NCI-H748 (cell line): ENCODE measurements at regions not wholly inside any gene's neighbourhood (a gene's known extent, or its start where the extent isn't known, plus 50 kb on each side); places are given as distances from the start of the nearest gene placed in this dataset.

ENCODE experiments used
- DNase-seq: peaks from one replicate; lab custom pipeline; 2025; ENCODE audit not compliant: unreplicated experiment; lab: John Stamatoyannopoulos, UW

GRCh38 chr4:144564358-144564757 is 81.6 kb upstream of the HHIP start:
- DNase-seq, result no peak

DNA sequence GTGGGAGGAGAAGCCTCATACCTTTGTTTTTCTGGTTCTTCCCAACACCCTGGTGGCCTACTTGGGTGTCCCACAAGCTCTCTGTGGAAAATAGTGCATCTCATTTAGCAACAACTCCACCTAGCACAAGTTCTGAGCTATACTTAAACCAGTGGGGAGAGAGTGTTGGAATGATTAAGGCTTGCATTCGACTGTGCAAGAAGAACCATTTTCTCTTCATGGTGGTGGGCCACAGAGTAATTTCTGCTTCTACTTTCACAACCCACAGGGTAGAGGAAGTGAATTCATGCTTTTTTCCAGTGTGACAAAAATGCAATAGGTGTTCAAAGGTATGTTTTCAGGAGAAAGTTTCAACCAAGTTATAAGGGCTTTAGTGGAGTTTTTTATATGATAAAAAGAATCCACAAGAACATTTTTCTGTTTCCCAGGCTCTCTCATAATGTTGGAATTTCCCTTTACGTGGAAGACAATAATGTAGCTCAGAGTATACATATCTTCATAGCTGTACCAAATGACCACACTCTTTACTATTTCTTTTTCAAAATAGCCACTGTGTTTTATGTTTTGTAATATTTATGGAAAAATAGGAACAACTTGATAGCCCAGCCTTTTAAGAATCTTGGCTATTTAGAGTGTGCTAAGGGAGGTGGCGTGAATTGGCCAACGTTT is 80.3 kb upstream of the HHIP start:
- DNase-seq, result no peak

DNA sequence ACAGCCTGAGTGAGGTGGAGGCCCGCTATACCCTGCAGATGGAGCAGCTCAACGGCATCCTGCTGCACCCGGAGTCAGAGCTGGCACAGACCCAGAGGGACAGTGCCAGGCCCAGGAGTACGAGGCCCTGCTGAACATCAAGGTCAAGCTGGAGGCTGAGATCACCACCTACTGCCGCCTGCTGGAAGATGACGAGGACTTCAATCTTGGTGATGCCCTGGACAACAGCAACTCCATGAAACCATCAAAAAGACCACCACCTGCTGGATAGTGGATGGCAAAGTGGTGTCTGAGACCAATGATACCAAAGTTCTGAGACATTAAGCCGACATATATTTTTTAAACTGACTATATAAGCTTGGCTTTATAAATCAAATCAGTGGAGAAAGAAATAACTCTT is 73.3 kb upstream of the HHIP start:
- DNase-seq, result no peak

DNA sequence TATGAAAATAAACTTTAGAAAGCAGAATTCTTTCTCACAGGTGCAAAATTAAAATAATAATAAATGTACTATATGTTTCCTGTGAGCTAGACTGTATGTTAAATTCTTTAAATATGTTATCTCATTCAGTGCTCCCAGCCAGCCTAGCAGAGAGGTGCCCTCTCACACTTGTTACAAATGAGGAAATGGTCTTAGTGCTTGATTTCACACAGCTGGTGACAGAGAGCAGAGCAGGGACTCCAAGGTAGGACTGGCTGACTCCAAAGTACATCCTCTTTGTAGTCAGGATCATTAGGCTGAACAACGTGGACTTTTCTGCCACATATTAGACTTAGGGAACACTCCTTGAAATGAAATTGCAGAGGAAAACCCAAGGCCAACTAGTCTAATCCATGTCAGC is 72.0 kb upstream of the HHIP start:
- no peak for DNase-seq

DNA sequence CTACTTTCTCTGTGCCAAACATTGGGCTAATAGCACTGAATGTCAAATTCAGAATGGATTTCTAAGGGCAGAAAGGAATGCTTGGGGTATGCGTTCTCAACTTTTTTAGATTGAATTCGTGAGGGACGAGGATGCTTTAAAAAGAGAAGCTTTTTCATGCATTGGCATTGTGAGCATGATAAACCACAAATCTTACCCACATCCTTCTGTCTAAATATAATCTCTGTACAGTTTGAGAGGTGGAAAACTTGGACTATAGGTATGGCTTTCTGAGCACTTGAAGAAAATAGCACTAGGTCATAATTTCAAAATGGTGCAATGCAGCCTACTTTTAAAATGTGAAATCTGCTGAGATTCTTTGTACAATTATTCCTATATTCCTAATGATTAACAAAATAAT is 71.4 kb upstream of the HHIP start:
- no peak for DNase-seq

DNA sequence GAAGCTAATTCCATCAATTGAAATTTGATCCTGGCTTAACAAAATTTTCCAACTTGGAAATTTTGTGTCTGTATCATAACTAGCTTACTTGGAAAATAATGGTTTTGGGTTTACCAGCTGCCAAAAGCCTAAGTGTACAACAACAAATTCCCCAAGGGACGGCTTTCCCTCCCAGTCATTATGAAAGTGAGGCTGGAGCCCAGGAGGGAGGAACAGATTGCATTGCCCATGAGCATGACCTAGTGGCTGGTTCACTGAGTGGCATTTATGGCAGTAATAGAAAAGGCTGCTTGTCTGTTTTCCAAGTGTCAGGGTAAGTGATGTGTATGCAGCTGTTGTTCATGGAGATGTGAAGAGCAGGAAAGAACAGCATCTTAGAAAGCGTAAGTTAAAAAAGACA is 70.8 kb upstream of the HHIP start:
- no peak for DNase-seq

DNA sequence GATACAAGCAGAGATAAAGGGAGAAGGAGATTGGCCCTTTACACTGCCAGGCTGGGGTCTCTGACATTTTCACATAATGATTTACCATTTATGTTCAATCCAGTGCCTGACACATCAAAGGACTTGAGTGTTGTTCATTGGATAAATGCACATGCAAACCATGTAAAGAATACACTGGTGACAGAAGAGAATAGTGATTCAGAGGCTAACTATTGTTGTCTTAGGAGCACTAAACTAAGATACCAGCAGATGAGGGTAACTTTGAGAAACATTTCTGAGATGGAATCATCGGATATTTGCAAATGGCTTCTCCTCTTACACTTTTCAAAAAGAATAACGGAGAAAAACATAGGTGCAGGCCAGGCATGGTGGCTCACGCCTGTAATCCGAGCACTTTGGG is 67.3 kb upstream of the HHIP start:
- DNase-seq, result no peak

DNA sequence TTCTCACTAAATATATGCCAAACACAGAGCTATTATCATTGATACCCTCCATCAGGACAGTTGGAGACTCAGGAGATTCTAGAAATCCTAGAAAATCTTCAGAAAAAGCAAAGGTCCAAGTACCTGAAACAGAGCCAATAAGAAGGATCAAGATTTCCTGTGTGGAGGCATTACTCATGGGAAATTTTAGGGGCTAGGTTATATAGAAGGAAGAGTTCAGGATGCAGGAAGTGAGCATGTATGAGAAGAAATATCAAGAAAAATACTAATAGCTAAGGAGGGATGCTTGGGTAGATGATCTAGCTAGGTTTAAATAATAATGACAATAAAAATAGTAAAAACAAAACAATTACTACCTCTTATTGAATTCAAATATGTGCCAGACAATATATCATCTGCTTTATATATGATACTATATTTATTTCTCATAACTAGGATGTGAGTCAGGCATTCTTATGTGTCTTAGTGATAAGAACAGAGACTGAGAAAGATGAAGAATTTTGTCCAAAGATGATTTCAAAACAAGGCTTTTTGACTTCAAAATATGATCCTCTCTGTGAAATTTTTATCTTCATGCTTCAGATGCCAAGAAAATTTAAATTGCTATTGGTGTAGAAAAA is 66.4 kb upstream of the HHIP start:
- DNase-seq, result no peak

DNA sequence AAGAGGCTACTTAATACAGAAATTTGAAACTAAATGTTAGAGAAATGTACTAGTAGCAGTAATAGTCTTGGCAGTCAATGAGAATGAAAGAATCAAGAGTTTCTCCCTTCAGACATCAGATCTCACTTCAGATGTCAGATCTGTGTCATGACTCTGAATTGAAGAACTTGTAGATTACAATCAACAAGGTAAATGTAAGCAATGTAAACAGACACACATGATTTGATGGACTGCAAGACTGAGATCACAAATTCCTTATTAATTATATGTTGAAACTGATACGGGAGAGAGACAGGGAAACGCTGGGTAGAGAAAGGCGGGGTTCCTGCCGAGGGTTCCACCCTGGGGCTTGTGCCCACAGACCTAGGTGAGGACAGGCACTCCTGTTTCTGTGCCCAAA is 65.5 kb upstream of the HHIP start:
- DNase-seq, result no peak

DNA sequence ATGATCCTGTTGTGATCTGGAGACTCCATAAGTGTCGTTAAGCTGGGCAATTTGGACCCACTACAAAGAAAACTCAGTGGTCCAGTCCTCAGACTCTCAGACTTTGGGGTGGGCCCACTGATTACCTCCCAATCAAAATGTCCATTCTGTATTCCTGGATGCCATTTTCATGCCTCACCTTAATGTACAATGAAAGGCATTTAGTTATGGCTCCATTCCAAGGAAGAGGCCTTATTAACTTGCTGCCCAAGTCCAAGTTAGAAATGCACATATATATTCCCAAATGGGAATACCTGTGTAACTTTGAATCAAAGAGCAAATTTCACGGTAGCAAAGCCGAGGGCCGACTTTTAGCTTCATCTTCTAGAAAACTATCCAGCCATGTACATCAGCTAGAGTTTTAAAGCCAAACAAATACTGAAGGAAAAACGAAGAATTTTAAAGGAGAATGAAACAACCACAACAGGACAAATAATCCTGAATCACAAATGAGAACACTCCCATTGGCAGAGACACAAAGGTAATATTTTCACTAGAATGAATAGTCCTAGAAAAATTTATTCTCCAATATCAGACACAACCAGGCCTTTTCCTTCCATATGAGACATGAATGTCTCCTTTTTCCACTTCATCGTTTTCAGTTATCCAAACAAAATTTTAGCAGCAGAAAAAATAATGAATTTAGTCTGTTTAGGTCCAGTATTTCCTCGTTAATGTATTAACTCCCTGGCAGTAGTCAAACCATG is 63.7 kb upstream of the HHIP start:
- DNase-seq, result no peak

DNA sequence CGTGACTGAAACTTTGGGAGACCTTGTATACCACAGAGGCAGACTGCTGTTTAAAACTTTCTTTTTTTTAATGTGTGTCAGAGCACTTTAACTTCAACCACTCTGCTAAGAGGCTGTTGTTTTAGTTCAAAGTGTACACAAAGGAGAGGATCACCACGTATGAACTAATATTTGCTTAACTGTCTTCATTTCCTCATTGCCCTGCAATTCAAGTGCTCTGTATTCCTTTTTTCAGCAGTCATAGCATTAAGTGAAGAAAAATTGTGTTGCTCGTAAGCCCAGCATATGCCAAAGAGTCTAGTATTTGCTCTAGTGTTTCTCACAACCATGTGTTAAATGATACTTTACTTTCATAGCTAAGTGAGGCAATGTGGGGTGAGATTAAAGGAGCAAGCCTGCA is 63.0 kb upstream of the HHIP start:
- no peak for DNase-seq

DNA sequence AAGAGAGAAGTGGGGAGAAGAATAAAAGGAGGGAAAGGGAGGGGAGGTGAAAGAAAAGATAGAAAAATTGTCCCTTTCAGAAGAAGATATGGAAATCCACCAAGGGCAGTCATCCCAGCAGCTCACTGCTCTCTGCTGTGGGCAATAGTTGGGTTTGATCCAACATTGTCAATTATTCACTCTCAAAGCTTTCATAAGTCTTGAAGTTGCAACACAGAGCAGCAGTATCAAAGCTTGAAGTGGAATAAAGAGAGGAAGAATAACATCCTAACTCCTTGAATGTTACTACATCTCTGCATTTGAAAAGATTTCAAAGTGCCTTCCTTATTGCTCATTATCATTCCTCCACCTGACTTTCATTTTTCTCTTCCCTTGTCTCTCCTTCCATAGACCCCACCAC is 62.3 kb upstream of the HHIP start:
- DNase-seq, result no peak

GRCh38 chr4:144584428-144584827 is 61.5 kb upstream of the HHIP start:
- DNase-seq, result no peak

- DNase-seq, result no peak
Measured at GRCh38 chr4:144589512-144589911, 56.4 kb upstream of the HHIP start.

- DNase-seq, result no peak
Measured at GRCh38 chr4:144590020-144590419, 55.9 kb upstream of the HHIP start.

DNA sequence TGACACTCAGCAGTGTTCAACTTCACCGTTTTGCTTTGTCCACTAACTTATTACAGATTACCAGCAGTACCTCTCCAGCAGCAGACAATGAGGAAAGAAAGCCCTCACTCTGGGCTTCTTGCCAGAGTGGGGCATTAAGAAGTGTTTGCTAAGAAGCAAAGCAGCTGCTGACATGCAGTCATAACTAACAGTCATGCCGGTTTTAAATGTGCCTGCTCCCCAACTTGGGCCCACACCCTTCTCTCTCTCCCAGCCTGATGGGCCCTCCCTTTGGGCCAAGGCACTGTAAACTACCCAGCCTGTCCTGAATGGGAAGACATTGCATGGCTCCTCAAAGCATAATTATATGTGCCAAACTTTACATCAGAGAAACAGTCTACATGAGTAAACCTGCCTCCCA is 54.6 kb upstream of the HHIP start:
- peak; percentile 1 for DNase-seq

DNA sequence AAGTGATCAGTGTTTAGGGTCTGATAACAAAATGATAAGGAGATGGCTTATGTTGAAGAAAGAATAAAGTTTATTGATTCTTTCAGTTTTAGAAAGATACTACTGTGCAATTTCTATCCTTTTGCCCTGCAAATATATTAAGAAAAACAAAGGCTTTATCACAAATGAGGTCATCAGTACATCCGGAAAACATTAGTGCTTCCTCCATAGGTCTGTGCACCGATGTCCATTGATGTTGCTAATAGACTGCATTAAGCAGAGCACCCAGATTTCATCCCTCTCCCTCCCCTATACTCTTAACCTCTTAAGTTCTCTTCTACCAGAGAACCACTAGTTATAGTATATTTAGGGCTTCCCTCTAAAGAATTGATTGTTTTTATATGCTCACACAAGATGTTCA is 53.7 kb upstream of the HHIP start:
- no peak for DNase-seq

DNA sequence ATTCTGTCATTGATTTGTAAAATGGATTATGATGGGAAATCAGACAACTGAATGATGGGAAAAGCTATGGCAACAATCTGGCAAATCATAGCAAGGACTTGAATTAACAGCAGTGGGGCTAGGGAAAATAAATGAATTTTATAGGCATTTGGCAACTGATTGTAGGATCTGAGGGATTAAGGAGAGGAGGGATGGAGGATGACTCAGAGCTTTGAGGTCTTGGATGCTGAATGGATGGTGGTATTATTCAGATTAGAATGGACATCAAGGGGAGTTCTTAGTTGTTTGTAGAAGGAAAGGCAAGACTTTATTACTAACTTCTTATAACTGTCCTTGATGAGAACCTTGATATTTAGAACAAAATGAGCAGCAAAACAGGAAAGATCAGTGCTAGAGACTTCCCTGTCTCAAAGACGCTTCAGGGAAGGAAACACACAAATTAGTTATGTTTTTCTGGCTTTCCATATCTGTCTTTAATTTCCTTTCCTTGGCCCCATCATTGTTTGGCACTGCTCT is 51.4 kb upstream of the HHIP start:
- DNase-seq, result no peak

DNA sequence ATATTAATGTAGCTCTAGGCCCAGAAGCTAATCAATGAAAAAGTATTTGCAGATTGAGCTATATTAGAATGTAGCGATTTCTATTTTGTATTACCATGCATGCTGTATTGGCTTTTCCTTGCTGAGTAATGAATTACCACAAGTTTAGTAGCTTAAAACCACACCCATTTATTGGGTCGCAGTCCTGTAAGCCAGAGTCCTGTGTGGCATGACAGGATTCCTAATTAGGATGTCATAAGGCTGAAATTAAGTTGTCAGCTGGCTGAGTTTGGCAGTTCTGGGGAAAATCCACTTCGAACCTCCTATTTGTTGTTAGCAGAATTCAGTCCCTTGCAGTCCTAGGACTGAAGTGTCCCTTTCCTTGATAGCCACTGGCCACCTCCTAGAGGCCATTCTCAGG is 50.3 kb upstream of the HHIP start:
- no peak for DNase-seq
